Activated T-cell treated with anti-CD3 and anti-CD28 coated beads for 4 hours (primary cell): ENCODE measurements at regions not wholly inside any gene's neighbourhood (a gene's known extent, or its start where the extent isn't known, plus 50 kb on each side); places are given as distances from the start of the nearest gene placed in this dataset.

Experiments
- DNase-seq: peaks from one replicate; pipeline ENCODE4 v3.0.0-alpha.2; 2020

DNA sequence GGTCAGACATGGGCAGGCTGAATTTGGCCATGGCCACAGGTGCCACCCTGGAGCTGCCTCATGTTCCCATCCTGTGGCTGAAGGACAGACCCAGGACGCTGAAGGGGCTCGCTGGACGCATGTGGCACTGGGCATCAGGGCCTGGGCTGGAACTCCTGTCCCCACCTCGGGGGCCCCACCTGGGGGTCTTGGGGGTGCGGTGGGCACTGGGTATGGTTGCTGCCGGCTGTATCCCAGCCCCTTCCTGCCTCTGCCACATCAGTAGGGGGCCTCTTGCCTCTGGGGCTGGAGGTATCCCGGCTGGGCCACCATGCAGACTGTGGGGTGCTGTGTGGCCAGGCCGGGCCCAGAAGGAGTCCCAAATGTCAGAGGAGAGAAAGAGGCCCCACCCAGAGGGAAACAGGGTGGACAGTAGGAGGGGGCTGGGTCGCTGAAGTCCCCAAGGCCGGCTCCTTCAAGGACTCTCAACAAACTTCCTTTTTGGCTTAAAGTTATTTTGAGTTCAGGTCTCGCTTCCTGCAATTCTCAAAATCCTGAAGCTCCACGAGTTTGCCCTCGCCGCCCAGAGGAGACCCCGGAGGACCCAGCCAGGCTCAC is 78.7 kb downstream of the SIK1 start:
- no peak for DNase-seq

DNA sequence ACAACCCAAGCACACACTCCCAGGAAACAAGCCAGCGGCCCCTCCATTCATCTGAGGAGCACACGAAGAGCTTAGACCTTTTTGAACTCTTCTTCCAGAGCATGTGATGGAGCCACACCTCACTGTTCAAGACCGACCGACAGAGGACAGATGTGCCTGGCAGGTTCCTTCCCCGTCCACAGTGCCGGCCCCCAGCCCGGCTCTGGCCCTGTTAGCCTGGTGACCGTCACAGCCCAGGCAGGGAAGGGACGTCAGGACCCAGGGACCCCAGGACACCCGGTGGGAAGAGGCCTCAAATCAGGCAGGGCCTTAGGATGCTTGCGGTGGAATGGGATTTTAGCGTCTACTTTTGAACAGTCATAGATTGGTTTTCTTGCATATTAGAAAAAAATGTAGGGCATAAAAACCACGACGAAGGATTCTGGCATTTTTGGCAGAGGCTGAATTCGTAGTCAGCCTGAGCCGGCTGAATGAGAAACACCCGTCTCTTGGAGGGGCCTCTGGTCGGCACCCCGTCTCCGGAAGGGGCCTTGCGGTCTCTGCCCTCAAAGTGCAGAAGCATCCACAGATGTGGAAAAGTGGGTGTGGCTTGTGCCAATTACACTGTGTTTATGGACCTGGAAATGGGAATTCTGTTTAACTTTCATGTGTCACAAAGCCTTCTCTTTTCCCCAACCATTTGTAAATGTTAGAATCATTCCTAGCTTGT is 79.3 kb downstream of the SIK1 start:
- DNase-seq, result no peak

DNA sequence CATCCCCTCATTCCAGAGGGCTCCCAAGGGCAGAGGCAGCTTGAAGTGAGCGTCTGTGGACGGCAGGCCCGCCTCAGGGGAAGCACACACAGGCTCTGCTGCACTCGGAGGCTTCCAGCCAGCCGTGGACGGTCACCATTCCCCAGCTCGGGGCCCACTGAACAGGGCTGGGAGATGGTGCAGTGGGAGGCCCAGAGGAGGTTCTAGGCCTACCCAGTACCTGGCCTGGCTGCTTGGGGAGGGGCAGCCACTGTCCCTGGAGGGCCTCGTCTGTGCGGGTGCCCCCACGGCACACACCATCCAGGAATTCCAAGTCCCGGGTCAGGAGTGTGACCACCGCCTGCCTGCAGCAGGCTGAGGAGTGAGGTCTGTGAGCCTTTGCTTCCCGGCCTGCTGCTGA is 80.4 kb downstream of the SIK1 start:
- DNase-seq, result no peak

DNA sequence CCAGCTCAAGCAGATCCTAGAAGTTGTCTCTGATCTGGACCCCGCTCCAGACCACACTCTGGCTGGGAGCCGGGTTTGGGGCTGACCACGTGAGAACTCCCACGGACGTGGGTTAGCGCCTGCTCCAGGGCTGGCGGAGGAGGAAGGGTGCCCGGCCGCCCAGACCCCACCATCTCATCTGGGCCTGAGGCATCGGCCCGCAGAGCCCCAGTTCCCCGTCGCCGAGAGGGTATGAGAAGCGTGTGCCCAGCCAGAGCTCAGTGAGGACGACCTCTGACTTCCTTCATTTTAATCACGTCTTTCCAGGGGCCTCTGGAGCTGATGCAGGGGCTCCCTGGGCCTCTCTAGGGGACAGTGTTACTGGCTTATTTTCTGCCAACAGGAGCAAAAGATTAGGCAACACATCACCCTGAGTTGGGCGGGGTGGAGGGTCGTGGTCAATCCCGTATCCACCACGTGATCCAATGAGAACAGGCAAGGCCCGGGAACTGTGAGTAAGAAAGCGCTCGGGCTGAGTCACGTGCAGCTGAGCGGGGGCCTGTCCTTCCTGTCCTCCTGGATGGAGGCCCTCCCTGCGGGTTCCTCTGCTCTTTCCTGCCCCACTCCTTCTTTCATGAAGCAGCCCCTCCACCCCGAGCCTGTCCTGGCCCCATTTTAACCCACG is 81.1 kb downstream of the SIK1 start:
- no peak for DNase-seq

DNA sequence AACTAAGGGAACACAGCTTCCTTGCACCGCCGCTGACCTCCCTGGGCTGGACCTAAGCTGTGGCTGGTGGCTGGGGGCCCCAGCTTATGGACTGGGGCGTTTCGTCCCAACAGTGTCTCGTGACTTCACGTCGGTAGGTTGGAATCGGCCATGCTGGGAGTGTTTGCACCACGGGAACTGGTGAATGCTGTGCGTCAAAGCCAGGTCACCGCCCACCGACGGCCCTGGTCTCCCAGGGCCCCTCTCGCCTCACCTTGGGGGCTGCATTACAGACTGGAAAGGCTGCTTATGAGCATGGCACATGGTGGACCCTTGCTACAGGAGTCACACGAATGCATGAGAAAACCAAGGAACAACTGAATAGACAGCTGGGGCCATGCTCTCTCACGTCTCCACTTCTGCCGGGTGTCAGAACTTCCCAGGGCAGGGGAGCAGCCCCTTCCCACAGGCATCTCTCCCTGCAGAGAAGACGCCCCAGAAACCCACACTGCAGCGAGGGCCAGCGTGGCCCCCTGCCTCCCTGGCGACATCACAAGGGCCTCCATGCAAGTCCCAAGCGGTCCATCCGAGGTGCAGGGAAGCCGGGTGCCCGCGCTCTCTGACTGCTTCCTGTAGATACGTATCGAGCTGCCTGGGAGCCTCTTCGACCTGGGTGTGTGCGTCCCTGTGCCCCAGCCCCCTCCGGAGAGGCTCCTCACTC is 81.7 kb downstream of the SIK1 start:
- no peak for DNase-seq

DNA sequence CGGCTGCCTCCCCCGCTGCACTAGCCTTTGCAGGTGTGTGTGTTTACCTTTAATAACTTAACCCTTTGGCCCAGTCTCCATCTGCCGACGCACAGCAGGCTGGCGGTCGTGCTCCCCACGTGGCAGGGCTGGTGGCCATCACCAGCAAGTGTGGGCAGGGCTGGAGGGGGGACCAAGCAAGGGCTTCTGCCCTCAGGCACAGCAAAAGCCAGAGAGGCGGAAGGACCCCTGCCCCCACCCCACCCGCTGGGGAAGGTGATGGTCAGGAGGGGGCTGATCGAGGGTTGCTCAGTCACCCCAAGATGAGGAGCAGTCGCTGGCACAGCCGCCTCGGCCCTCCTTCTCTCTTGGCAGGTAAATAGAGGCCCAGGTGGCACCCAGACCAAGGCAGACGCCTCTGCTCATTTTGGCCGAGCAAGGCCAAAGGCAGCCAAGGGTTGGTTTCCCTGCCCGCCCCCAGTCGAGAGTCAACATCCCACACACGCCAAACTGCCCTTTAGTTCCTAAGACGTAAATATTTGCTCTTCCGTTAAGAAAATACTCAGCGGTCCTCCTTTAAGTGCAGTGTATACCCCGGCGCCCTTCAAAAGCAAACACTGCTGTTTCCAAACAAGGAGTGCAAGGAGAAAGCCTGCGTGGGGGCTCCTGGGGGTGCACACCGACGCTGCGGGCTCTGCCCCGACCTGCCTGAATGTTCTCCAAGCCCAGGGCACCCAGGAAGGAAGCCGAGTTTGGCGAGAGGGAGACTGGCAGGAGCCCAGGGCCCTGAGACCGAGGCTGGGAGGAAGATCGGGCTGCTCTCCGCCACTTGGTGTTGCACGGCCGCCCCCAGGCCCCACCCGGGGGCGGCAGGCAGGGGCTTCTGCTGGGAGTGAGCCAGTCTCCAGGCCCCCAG is 82.7 kb downstream of the SIK1 start:
- no peak for DNase-seq

DNA sequence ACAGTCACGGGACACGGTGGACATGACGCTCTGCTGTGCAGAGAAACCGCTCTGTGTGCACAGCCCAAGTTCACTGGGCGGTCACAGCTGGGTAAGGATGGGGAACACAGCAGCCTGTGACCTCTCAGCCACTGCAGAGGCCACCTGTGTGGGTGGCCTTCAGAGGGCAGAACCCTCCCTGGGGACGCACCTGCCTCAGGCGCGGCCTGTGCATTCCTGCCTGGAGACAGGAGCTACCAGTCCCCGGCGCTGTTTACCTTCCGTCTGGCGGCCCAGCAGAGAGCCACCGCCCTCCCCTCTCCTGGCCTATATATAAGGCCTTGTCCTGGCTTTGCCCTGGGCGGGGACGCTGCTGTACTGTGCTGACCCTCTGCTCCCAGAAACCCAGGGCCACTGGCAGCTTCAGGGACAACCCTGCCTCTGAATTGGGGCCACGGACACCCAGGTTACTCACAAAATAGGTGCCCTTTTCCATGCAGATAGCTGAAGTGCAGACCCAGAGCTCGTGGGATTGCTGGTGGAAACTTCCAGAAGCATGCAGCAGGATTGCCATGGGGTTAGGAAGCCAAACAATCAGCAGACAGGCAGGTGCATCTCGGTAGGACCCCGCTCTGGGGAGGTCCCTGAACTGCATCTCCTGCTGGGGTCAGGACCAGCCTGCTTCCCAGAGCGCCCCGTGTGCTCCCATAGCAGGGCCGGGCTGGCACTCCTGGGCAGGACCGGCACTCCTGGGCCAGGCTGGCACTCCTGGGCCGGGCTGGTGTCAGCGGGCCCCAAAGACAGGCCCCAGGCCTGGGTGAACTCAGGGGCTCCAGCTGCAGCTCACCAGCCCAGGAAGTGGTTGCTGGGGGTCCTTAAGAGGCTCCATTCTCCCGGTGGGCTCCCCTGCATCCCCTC is 83.6 kb downstream of the SIK1 start:
- no peak for DNase-seq

DNA sequence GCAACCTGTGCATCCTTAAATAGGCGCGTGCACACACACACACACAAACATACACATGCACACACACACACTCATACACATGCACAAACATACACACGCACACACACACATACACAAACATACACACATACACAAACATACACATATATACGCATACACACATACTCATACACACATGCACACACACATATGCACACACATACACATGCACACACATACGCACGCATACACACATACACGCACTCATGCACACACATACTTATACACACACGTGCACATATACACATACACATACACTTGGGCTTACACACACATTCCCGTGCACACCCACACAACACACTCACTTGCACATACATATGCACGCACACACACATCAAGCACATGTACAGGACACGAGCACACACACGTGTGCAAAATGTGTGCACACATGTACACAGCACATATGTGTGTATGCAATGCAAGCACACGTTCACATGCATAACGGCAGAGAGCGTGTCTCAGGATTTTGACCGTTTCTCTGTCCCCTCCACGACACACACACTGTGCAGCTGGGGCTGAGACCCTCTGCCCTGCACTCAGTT is 84.5 kb downstream of the SIK1 start:
- no peak for DNase-seq

DNA sequence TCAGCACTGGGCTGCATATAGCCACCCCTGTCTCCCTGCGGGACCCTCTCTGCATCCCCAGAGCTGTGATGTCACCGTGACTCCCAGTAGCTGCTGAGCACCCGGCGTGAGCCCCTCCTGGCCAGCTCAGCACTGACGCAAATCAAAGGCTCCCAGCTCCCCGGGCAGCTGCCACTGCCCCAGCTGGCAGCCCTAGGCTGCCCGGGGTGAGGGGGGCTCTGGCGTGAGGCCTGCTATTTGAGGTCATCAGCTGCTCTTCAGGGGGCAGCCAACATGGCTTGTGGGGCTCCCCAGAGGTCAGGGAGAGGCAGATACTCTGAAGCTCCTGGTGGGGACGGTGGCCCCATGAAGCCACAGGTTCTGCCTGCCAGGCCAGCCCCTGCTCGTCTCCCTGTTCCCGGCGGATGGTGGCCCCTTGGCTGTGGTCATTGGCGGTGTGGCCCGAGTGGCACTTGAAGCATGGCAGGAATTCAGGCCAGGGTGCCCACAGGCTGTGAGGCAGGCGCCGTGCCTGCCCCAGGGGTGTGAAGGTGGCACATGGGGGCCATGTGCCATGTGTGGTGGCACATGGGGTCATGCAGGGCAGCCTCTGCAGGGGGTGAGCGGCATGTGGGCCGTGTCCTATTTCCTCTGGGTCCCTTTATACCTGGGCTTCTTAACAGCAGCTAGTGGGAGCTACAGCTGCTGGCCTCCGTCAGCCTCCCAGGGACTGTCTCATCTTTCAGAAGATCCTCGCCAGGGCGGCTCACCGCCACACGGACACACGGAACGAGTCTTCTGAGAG is 85.4 kb downstream of the SIK1 start:
- no peak for DNase-seq

DNA sequence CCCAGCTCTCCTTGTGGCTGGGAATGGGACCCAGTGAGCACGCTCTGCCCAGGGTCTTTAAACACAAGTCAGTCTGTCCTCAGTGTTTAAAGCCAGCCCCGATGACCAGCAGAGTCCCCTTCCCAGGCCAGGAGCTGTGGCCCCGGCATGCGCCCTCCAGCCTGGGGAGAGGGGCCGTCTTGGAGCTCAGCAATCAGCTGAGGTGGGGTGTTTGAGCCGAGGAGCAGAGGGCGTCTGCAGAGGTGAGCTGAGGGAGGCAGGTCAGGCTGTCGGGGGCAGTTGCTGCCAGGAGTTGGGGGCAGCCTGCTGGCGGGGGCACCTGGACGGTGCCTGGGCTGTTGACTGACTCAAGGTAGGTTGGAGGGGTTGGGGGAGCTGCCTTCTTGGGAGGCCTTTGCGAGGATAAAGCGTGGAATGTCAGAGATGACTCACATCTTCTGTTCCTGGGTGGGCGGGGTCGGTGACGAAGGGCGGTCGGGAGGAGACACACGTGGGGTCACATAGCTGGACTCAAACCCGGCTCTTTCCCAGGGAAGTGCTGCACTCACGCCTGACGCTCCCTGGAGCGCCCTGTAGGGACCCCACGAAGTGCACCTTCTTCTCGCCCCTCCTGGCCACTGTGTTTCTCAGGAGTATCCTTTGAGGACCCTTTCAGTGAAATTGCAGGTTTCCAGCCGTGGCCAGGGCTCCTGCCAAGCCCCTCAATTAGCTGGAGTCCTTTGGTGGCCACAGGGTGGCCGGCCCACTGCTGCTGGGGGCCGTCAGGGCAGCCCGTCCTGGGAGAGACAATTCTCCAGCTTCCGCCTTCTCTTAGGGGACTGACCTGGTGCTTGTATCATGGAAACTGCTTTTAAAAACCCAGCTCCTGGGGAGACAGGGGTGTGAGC is 86.2 kb downstream of the SIK1 start:
- no peak for DNase-seq

DNA sequence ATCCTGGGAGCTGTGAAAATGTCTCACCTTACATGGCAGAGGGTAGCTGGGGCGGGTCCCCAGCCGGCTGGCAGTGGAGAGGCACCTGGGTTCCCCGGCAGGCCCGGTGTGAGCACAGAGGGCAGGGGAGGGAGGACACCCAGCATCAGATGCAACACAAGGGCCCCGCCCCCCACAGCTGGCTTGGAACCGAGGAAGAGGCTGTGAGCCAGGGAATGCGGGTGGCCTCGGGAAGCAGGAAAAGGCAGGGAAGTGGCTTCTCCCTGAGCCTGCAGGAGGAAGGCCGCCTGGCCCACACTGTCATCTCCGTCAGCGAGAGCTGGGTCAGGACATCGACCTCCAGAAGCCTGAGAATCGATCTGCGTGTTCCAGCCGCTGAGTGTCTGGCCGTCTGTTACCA is 87.3 kb downstream of the SIK1 start:
- DNase-seq, result no peak

DNA sequence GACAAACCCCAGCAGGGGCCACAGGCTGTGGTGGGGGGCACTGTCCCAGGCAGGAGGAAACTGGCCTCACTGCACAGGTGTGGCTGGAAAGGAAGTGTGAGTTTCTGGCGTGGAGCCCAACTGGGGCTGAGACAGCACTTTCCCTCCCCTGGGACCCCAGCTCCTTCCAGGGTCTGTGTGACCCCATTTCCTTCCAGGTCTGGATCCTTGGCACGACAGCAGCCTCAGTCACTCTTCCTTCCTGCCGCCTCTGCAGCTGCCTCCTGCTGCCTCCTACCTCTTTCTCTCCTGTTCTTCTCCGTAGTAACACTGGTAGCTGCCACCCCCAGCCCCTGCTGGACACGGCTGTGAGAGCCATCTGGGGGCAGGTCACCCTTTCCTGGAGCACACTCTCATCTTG is 88.0 kb downstream of the SIK1 start:
- no peak for DNase-seq

DNA sequence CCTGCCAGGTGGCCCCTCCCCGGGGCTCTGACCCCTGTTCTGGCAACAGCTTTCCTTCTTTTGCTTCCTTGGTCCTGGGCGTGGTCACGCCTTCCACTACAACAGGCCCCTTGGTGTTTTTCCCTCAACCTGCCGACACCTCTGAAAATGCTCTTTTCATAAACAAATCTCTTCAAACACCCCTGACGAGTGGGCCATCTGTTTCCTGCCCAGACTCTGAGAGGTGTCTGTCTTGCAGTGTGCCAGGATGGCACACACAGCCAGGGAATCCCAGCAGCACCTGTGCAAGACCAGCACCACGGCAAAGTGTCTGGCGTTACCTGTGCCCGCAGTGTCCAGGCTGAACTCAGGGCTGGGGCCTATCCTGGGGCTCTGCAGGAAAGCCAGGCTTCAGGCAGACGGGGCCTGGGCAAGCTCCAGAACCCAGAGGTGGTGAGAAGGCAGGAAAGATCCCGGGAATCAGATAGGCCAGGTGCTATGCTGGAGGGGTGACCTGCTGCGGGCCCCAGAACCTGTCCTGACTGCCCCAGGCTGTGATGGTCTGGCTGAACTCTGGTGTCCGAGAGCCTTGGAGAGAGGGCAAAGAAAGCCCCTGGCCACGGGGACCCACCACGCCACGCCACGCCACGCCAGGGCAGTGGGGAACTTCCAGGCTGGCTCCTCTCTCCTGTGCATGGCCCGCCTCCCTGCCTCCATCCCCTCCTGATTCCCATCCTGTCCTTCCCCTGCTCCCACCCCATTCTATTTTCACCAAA is 88.9 kb downstream of the SIK1 start:
- no peak for DNase-seq

DNA sequence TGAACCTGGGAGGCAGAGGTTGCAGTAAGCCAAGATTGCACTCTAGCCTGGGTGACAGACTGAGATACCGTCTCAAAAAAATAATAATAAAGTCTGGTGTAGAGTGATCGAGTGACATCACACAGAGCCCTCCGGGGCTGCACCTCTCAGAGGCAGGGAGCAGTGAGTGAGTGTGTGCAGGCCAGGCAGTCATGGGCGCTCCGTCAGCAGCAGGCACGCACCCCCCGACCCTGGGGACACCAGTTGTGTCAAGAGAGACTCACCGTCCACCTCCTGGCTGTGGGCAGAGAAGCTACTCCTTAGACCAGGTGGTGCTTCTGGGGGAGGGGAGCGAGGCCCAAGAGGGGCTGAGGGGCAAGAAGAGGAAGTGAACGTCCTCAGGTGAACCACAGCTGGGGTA is 91.8 kb downstream of the SIK1 start:
- DNase-seq, result no peak

DNA sequence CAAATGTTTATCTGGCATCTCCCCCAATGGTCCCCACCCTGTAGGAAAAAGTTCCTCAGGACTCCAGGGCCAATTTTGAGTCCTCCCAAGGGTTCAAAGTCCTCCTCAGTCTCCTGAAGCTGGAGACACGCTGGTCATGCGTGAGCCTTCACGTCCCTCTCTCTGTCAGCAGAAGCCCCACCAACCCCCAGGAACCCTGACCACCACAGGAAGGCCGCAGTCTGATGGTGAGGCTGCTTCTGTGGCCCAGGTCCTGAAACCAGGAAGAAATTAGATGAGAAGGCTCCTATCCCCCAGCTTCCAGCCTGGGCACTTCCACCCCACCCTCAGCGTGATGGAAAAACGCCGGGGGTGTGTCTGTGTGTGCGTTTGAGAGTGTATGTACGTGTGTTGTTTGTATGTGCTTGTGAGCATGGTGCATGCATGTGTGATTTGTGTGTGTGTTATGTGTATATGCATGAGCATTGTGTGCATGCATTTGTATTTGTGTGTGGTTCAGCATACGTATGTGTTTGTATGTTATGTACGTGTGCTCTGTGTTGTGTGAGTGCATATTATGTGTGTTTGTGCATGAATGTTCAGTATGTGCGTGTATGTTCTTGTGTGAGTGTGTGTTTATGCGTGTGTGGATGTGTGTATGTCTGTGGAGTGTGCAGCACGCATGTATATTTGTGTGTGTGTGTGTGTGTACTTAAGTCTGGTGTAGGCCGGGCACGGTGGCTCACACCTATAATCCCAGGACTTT is 92.5 kb downstream of the SIK1 start:
- DNase-seq, result no peak

DNA sequence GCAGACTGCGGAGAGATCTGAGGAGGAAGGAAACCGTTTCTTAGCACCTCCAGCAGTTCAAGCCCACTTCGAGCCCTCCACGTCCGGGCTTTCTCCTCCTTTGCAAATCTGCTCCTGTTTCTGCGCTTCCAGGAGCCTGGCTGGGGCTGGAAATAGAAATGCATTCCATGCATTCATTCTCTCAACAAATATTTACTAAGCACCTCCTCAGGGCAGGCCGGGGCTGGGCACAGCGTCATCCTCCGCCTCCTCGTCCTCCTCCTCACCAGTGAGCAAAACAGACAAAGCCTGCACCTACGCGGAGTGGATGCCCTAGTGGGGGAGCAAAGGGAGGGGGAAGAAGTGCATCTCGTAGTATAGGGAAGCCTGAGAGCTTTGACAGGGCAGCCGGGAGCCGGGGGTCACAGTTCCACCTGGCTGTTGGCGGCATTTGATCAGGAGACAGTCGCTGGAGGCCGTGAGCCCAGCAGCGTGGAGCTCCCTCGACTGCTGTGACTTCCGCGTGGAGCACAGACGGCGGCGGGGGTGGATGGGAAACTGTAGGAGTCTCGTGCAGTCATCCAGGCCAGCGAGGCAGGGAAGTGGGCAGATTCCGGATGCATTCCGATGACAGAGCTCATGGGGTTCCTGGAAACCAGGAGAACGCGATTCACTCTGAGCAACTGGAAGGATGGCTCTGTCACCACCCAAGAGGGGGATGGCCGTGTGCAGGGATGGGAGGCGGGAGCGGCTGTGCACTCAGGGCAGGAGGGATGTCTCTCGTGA is 93.5 kb downstream of the SIK1 start:
- DNase-seq, result no peak

DNA sequence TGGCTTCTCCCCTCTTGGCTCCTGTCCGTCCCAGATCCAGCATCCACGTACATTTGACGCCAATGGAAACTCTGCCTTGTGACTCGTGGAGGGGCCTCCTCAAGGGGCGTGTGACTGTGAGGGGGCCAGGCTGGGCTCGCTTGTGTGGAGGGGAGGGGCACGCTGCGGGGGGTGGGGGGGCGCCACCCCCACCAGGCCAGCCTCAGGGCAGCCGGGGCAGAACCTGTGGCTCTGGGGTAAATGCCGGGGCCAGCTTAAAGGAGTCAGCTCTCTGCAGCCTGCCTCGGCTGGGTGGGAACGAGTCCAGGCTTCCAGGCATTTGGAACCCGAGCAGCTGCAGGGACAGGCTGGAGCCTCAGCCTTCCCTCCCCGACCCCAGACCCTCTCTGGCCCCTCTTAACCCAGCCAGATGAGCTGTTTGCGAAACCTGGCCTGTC is 94.1 kb downstream of the SIK1 start:
- no peak for DNase-seq
